ENCODE measurements at regions not wholly inside any gene's neighbourhood (a gene's known extent, or its start where the extent isn't known, plus 50 kb on each side); places are given as distances from the start of the nearest gene placed in this dataset.

GRCh38 chr2:768451-768850, 91.2 kb upstream of the TMEM18 start:
- no peak for TF ChIP-seq CTCF (IDR thresholded peaks at IDR 0.05; ENCODE audit: poor library complexity)
- no peak for TF ChIP-seq EZH2phosphoT487 (IDR thresholded peaks at IDR 0.05; ENCODE audit: low read depth, severe bottlenecking, unreplicated experiment)
- TF ChIP-seq EZH2 (IDR thresholded peaks at IDR 0.05; ENCODE audit: borderline replicate concordance): no peak

All from hepatocyte (in vitro differentiated cells).